HG03342 (cell line): ENCODE measurements at regions not wholly inside any gene's neighbourhood (a gene's known extent, or its start where the extent isn't known, plus 50 kb on each side); places are given as distances from the start of the nearest gene placed in this dataset.

Experiments used
- ATAC-seq: cut with Tn5 transposase; IDR thresholded peaks from one replicate; pipeline ENCODE4 v1.9.1; 2021; ENCODE audit warnings: mild to moderate bottlenecking, moderate library complexity; ENCODE audit not compliant: unreplicated experiment

- no peak for ATAC-seq
Observed at GRCh38 chr9:121568343-121569265, 69.0 kb upstream of the GGTA1 start.

GRCh38 chr9:121569266-121569648 is 69.6 kb upstream of the GGTA1 start:
- no peak for ATAC-seq

GRCh38 chr9:121572581-121572980 is 72.9 kb upstream of the GGTA1 start:
- no peak for ATAC-seq

- ATAC-seq, result no peak
Observed at GRCh38 chr9:121573717-121574485, 74.3 kb upstream of the GGTA1 start.

- no peak for ATAC-seq
Observed at GRCh38 chr9:121574774-121575519, 75.3 kb upstream of the GGTA1 start.

- no peak for ATAC-seq
Observed at GRCh38 chr9:121576281-121577075, 75.0 kb upstream of the DAB2IP start.

GRCh38 chr9:121577166-121577565 is 74.3 kb upstream of the DAB2IP start:
- no peak for ATAC-seq

GRCh38 chr9:121577572-121577971 is 73.9 kb upstream of the DAB2IP start:
- no peak for ATAC-seq

- no peak for ATAC-seq
Observed at GRCh38 chr9:121581786-121582600, 69.4 kb upstream of the DAB2IP start.

GRCh38 chr9:121582641-121583040 is 68.8 kb upstream of the DAB2IP start:
- no peak for ATAC-seq

GRCh38 chr9:121584421-121584820 is 67.0 kb upstream of the DAB2IP start:
- ATAC-seq, result no peak

- no peak for ATAC-seq
Observed at GRCh38 chr9:121587863-121588262, 63.6 kb upstream of the DAB2IP start.

GRCh38 chr9:121589986-121590385 is 61.4 kb upstream of the DAB2IP start:
- no peak for ATAC-seq

GRCh38 chr9:121592265-121592664 is 59.2 kb upstream of the DAB2IP start:
- ATAC-seq, result no peak

GRCh38 chr9:121593066-121593465 is 58.4 kb upstream of the DAB2IP start:
- ATAC-seq, result no peak

- no peak for ATAC-seq
Observed at GRCh38 chr9:121596515-121596914, 54.9 kb upstream of the DAB2IP start.

- no peak for ATAC-seq
Observed at GRCh38 chr9:121597698-121598166, 53.7 kb upstream of the DAB2IP start.

GRCh38 chr9:121598167-121598964 is 53.1 kb upstream of the DAB2IP start:
- no peak for ATAC-seq
